ENCODE measurements at regions not wholly inside any gene's neighbourhood (a gene's known extent, or its start where the extent isn't known, plus 50 kb on each side); places are given as distances from the start of the nearest gene placed in this dataset.
"Not testable (repeated sequence)": the region's sequence is repeated elsewhere in the genome, so short reads cannot be mapped to it uniquely, and the experiment has no call there.

DNA sequence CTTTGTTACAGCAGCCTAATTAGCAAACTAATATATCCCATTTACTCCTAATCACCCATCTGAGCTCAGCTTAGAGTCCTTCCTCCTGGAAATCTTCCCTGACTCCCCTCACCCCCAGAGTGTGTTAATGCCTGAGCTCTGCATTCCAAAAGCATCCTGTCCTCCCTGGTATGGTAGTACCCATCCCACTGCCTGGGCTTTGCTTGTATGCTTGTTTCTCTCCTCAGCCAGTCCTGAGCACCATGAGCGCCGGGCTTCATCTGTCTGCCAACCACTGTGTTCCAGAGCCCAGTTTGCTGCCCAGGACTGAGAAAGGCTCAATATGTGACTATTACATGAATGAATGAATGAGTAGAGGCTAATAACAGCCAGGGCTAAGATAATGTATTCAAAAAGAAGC lies 272.4 kb downstream of the CDK5RAP2 start:
- DNase-seq (ENCODE audit: low read depth, low spot score): no peak

GRCh38 chr9:120306561-120306960 lies 273.4 kb downstream of the CDK5RAP2 start:
- Mint-ChIP-seq H3K27me3 (ENCODE audit: low read depth) (peaks cover 16% of the 10 kb centered on the region), H3K9me3 (no peaks in the 10 kb centered on the region), H3K27ac (ENCODE audit: unreplicated experiment) (no peak overlapping the region), H3K4me3 (no peak overlapping the region), H3K4me1 (no peaks in the 10 kb centered on the region), H3K36me3 (ENCODE audit: low read depth) (no peaks in the 10 kb centered on the region)
- no peak for DNase-seq (ENCODE audit: low read depth, low spot score)
- no peak for TF ChIP-seq CTCF (conservative IDR thresholded peaks at IDR 0.05)

More for the DNA sequence above, 272.4 kb downstream of the CDK5RAP2 start:
- H3K27ac Mint-ChIP-seq (ENCODE audit: unreplicated experiment): no peak overlapping the region
- no peaks in the 10 kb centered on the region for H3K4me1 Mint-ChIP-seq
- H3K4me3 Mint-ChIP-seq: no peak overlapping the region
- no peaks in the 10 kb centered on the region for H3K9me3 Mint-ChIP-seq
- no peaks in the 10 kb centered on the region for H3K36me3 Mint-ChIP-seq (ENCODE audit: low read depth)
- peaks cover 16% of the 10 kb centered on the region for H3K27me3 Mint-ChIP-seq (ENCODE audit: low read depth)
- TF ChIP-seq CTCF (conservative IDR thresholded peaks at IDR 0.05): no peak

DNA sequence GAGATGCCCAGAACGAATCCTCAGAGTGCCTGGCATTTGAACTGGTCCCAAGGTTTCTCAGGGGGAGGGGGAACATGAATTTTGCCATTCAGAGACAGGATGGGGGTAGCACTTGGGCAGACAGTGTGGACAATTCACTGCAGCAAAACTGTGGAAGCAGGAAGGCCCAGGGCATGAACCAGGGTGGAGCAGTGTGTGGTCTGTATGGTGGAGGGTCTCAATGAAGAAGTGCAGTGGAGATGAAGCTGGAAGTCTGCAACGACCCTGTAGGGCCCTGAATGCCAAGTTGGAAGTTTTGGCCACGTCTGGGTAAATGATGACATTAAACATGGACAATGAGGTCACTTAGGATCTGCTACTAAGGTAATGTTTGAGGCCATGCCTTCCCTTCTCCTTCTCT lies 273.9 kb downstream of the CDK5RAP2 start:
- H3K27ac Mint-ChIP-seq (ENCODE audit: unreplicated experiment): no peak overlapping the region

DNA sequence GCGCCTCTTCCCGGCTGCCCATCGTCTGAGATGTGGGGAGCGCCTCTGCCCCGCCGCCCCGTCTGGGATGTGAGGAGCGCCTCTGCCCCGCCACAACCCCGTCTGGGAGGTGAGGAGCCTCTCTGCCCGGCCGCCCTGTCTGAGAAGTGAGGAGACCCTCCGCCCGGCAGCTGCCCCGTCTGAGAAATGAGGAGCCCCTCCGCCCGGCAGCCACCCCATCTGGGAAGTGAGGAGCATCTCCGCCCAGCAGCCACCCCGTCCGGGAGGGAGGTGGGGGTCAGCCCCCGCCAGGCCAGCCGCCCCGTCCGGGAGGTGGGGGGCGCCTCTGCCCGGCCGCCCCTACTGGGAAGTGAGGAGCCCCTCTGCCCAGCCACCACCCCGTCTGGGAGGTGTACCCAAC lies 275.1 kb downstream of the CDK5RAP2 start:
- H3K4me1 Mint-ChIP-seq; H3K27ac Mint-ChIP-seq (ENCODE audit: unreplicated experiment); DNase-seq (ENCODE audit: low read depth, low spot score); H3K9me3 Mint-ChIP-seq; H3K36me3 Mint-ChIP-seq (ENCODE audit: low read depth); H3K4me3 Mint-ChIP-seq: not testable (repeated sequence)
- peaks cover 12% of the 10 kb centered on the region for H3K27me3 Mint-ChIP-seq (ENCODE audit: low read depth)

More for the DNA sequence above, 273.9 kb downstream of the CDK5RAP2 start:
- H3K36me3 Mint-ChIP-seq (ENCODE audit: low read depth): no peaks in the 10 kb centered on the region
- no peaks in the 10 kb centered on the region for H3K9me3 Mint-ChIP-seq
- peaks cover 16% of the 10 kb centered on the region for H3K27me3 Mint-ChIP-seq (ENCODE audit: low read depth)
- TF ChIP-seq CTCF (conservative IDR thresholded peaks at IDR 0.05): no peak
- no peaks in the 10 kb centered on the region for H3K4me1 Mint-ChIP-seq
- H3K4me3 Mint-ChIP-seq: no peak overlapping the region
- DNase-seq (ENCODE audit: low read depth, low spot score): no peak

- Mint-ChIP-seq H3K4me3 (no peak overlapping the region), H3K36me3 (ENCODE audit: low read depth) (no peaks in the 10 kb centered on the region), H3K27me3 (ENCODE audit: low read depth) (peaks cover 8% of the 10 kb centered on the region), H3K9me3 (peaks cover 3% of the 10 kb centered on the region), H3K27ac (ENCODE audit: unreplicated experiment) (no peak overlapping the region), H3K4me1 (no peaks in the 10 kb centered on the region)
- no peak for TF ChIP-seq CTCF (conservative IDR thresholded peaks at IDR 0.05)
- no peak for DNase-seq (ENCODE audit: low read depth, low spot score)
Observed at GRCh38 chr9:120303519-120303918, 276.4 kb downstream of the CDK5RAP2 start.

DNA sequence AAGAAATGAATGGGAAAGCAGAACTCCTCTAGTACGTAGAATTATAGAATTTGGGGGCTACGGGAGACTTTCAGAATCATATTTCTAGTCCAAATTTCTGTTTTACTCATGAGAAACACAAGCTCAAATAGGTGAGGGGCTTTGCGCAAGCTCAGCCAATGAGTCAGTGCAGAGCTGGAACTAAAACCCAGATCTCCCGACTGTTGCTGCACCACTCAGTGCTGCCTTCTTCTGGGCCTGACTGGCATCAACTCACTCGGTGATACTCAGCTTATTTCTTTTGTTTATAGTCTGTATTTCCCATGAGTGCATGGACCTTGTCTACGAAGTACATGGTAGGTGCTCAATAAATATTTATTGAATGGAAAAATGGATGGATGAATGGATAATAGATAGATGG lies 280.2 kb downstream of the CDK5RAP2 start:
- Mint-ChIP-seq H3K27ac (ENCODE audit: unreplicated experiment) (no peak overlapping the region), H3K4me3 (no peak overlapping the region), H3K36me3 (ENCODE audit: low read depth) (no peaks in the 10 kb centered on the region), H3K9me3 (peaks cover 3% of the 10 kb centered on the region), H3K4me1 (no peaks in the 10 kb centered on the region), H3K27me3 (ENCODE audit: low read depth) (peaks cover 7% of the 10 kb centered on the region)
- TF ChIP-seq CTCF (conservative IDR thresholded peaks at IDR 0.05): no peak
- DNase-seq (ENCODE audit: low read depth, low spot score): no peak

All from neural crest cell (in vitro differentiated cells).